Endothelial cell of umbilical vein (primary cell): ENCODE measurements at regions not wholly inside any gene's neighbourhood (a gene's known extent, or its start where the extent isn't known, plus 50 kb on each side); places are given as distances from the start of the nearest gene placed in this dataset.

Experiments
- BruUV-seq: library from RNA; stranded (reverse); fragments of 400-500 nt; replicated peaks from 2 replicates; lab custom pipeline; 2021; lab: Mats Ljungman, UMichigan
- CTCF ChIA-PET: fragments of 300-600, 350-600 bp; sonication (Branson Sonifier 250); formaldehyde crosslinking; loops from one replicate; lab custom pipeline; 2021; ENCODE audit warnings: antibody characterized with exemption, inconsistent platforms; lab: Charles Lee
- POLR2A ChIA-PET: fragments of 300-600, 350-600 bp; sonication (Branson Sonifier 250); formaldehyde crosslinking; loops from one replicate; lab custom pipeline; 2021; ENCODE audit warnings: antibody characterized with exemption, inconsistent platforms; lab: Charles Lee
- DNase-seq: peaks from one replicate; pipeline ENCODE4 v3.0.0-alpha.2; 2011; ENCODE audit warnings: low read depth, low spot score
- FAIRE-seq: peaks from 2 replicates; lab custom pipeline; 2011; peaks lifted over from hg19 to GRCh38; lab: Jason Lieb, UNC
- H2AFZ ChIP-seq: 2 replicates; pipeline ENCODE4 v1.6.0; 2012; ENCODE audit warnings: low read depth, low read length, control low read depth, inconsistent platforms
- H3K27ac ChIP-seq: 2 replicates; pipeline ENCODE4 v1.5.1; 2011; ENCODE audit warnings: low read depth, mild to moderate bottlenecking, control low read depth, low read length, moderate library complexity; ENCODE audit not compliant: insufficient read depth
- H3K27me3 ChIP-seq, 2 experiments: 2 replicates each; pipeline versions ENCODE4 v1.6.0 to v1.6.1; 2011; ENCODE audit warnings: low read length in 2 of 2, mixed read lengths in 1 of 2; ENCODE audit not compliant: control insufficient read depth in 2 of 2, insufficient read depth in 2 of 2
- H3K36me3 ChIP-seq, 2 experiments: 2 replicates in 1 of 2; 3 replicates in 1 of 2; pipeline ENCODE4 v1.5.1; 2011; ENCODE audit warnings: low read length in 2 of 2, mild to moderate bottlenecking in 1 of 2, moderate library complexity in 1 of 2; ENCODE audit not compliant: control insufficient read depth in 2 of 2, insufficient read depth in 2 of 2; ENCODE audit errors: extremely low read depth in 1 of 2
- H3K4me1 ChIP-seq: 3 replicates; pipeline ENCODE4 v1.5.1; 2011; ENCODE audit warnings: mild to moderate bottlenecking, low read length; ENCODE audit not compliant: control insufficient read depth, insufficient read depth; ENCODE audit errors: extremely low read depth
- H3K4me2 ChIP-seq: 2 replicates; pipeline ENCODE4 v1.6.1; 2011; ENCODE audit warnings: low read length, control low read depth, mixed read lengths; ENCODE audit not compliant: insufficient read depth
- H3K4me3 ChIP-seq, 3 experiments: fragments of 200-600 bp in 1 of 3; sonication (generic), shearing (Covaris generic) in 1 of 3; replicated peaks in 1 of 3; 2 replicates each; pipeline ENCODE4 v1.5.1; 2011 to 2016; ENCODE audit warnings: control low read depth in 3 of 3, low read length in 3 of 3, mild to moderate bottlenecking in 2 of 3, inconsistent platforms in 1 of 3, low read depth in 1 of 3, moderate library complexity in 1 of 3; ENCODE audit not compliant: insufficient read depth in 1 of 3
- H3K79me2 ChIP-seq: 2 replicates; pipeline ENCODE4 v1.6.0; 2012; ENCODE audit warnings: low read length, inconsistent platforms; ENCODE audit not compliant: control insufficient read depth, insufficient read depth
- H3K9ac ChIP-seq: replicated peaks from 2 replicates; pipeline ENCODE3; 2011; ENCODE audit warnings: low read length, control low read depth; ENCODE audit not compliant: insufficient read depth; ENCODE audit errors: extremely low read depth
- H3K9me1 ChIP-seq: replicated peaks from 3 replicates; pipeline ENCODE4 v1.6.0; 2011; ENCODE audit warnings: mild to moderate bottlenecking, low read length; ENCODE audit not compliant: control insufficient read depth, insufficient read depth; ENCODE audit errors: extremely low read depth
- H3K9me3 ChIP-seq: replicated peaks from 2 replicates; pipeline ENCODE4 v1.5.1; 2012; ENCODE audit warnings: low read length, inconsistent platforms; ENCODE audit not compliant: control insufficient read depth, insufficient read depth
- H4K20me1 ChIP-seq: replicated peaks from 2 replicates; pipeline ENCODE3; 2011; ENCODE audit warnings: mild to moderate bottlenecking, low read length; ENCODE audit not compliant: control insufficient read depth, insufficient read depth; ENCODE audit errors: extremely low read depth
- EZH2 ChIP-seq: IDR thresholded peaks from 2 replicates; pipeline ENCODE4 v1.6.1; 2012; ENCODE audit warnings: borderline replicate concordance, low read depth, mild to moderate bottlenecking, moderate library complexity, low read length, inconsistent platforms; ENCODE audit not compliant: severe bottlenecking
- FOS ChIP-seq: IDR thresholded peaks from 2 replicates; pipeline ENCODE4 v1.6.1; 2011; ENCODE audit warnings: mild to moderate bottlenecking, low read length, moderate library complexity, borderline replicate concordance; ENCODE audit not compliant: insufficient read depth
- GATA2 ChIP-seq: IDR thresholded peaks from 2 replicates; pipeline ENCODE4 v1.7.0; 2011; ENCODE audit warnings: low read depth, mild to moderate bottlenecking, moderate library complexity, mixed read lengths, low read length; ENCODE audit not compliant: insufficient read length, insufficient read depth
- JUN ChIP-seq: IDR thresholded peaks from 2 replicates; pipeline ENCODE4 v1.6.1; 2011; ENCODE audit warnings: borderline replicate concordance, low read depth; ENCODE audit not compliant: insufficient read length, insufficient read depth
- MYC ChIP-seq: IDR thresholded peaks from one replicate; pipeline ENCODE4 v1.6.1; 2011; ENCODE audit warnings: mild to moderate bottlenecking, low read depth, low read length
- POLR2A ChIP-seq: IDR thresholded peaks from 2 replicates; pipeline ENCODE4 v1.6.1; 2012; ENCODE audit warnings: low read depth, mild to moderate bottlenecking, control low read depth, low read length
- POLR2AphosphoS5 ChIP-seq: IDR thresholded peaks from 2 replicates; pipeline ENCODE4 v1.6.1; 2012; ENCODE audit warnings: low read depth, mild to moderate bottlenecking, control low read depth, low read length, moderate library complexity; ENCODE audit not compliant: insufficient read depth
- dilution Hi-C: fragments of 300-500 bp; cut with MboI; formaldehyde crosslinking; loops from one replicate; pipeline ENCODE4 v1.15.0; 2019; ENCODE audit warnings: low sequenced_read_pairs; ENCODE audit not compliant: extremely low pct_ligation_motif_present
- intact Hi-C: fragments of 100-400 bp; cut with micrococcal nuclease; formaldehyde crosslinking; loops from one replicate; pipeline ENCODE4 v1.10.0; 2022
- TF ChIP-seq, protein P1 (sequence below): IDR thresholded peaks from 2 replicates; pipeline ENCODE4 v1.6.1; 2011; ENCODE audit not compliant: insufficient read depth, insufficient read length
- TF ChIP-seq, protein P2 (sequence below), 2 donors: IDR thresholded peaks; 1 replicate in 1 of 2; 2 replicates in 1 of 2; pipeline ENCODE4 v1.5.1; 2011; ENCODE audit warnings: low read length in 2 of 2, mild to moderate bottlenecking in 2 of 2, moderate library complexity in 2 of 2, control low read depth in 1 of 2, inconsistent platforms in 1 of 2, low read depth in 1 of 2; ENCODE audit not compliant: insufficient read depth in 1 of 2; ENCODE audit errors: extremely low read depth in 1 of 2

GRCh38 chr4:189304167-189304566 lies 636.5 kb upstream of the FRG1 start:
- Histone ChIP-seq H4K20me1 (no peaks in the 10 kb centered on the region), H3K79me2 (no peaks in the 10 kb centered on the region), H3K4me1 (no peaks in the 10 kb centered on the region), H3K27ac (no peak overlapping the region), H2AFZ (no peak overlapping the region), H3K4me3 (no peak overlapping the region), H3K4me2 (no peak overlapping the region), H3K36me3 (no peaks in the 10 kb centered on the region), H3K9me1 (no peaks in the 10 kb centered on the region), H3K9me3 (peaks cover 3% of the 10 kb centered on the region), H3K9ac (no peak overlapping the region), H3K27me3 (no peaks in the 10 kb centered on the region)
- DNase-seq (no peak), FAIRE-seq (no peak)
- dilution Hi-C loops: no loop called here
- TF ChIP-seq POLR2A (no peak), JUN (no peak), MYC (no peak), GATA2 (no peak), POLR2AphosphoS5 (no peak), FOS (no peak), EZH2 (no peak)
- TF ChIP-seq, protein P1, sequence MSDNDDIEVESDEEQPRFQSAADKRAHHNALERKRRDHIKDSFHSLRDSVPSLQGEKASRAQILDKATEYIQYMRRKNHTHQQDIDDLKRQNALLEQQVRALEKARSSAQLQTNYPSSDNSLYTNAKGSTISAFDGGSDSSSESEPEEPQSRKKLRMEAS: no peak
- TF ChIP-seq, protein P2, sequence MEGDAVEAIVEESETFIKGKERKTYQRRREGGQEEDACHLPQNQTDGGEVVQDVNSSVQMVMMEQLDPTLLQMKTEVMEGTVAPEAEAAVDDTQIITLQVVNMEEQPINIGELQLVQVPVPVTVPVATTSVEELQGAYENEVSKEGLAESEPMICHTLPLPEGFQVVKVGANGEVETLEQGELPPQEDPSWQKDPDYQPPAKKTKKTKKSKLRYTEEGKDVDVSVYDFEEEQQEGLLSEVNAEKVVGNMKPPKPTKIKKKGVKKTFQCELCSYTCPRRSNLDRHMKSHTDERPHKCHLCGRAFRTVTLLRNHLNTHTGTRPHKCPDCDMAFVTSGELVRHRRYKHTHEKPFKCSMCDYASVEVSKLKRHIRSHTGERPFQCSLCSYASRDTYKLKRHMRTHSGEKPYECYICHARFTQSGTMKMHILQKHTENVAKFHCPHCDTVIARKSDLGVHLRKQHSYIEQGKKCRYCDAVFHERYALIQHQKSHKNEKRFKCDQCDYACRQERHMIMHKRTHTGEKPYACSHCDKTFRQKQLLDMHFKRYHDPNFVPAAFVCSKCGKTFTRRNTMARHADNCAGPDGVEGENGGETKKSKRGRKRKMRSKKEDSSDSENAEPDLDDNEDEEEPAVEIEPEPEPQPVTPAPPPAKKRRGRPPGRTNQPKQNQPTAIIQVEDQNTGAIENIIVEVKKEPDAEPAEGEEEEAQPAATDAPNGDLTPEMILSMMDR (IDR thresholded peaks at IDR 0.05; ENCODE audit: extremely low read depth in 1 of 2, insufficient read depth in 1 of 2, low read depth in 1 of 2, low read length in 2 of 2): no peak
- ChIA-PET POLR2A (no interaction called here), CTCF (no interaction called here)
- BruUV-seq: no TSS peak
- intact Hi-C loops: no loop called here
